HG03097 (cell line): ENCODE measurements at regions not wholly inside any gene's neighbourhood (a gene's known extent, or its start where the extent isn't known, plus 50 kb on each side); places are given as distances from the start of the nearest gene placed in this dataset.

ENCODE experiments used
- ATAC-seq: cut with Tn5 transposase; IDR thresholded peaks from one replicate; pipeline ENCODE4 v1.9.1; 2021; ENCODE audit not compliant: unreplicated experiment, low FRiP score

GRCh38 chr5:114010362-114010761, 351.5 kb upstream of the KCNN2 start:
- no peak for ATAC-seq

DNA sequence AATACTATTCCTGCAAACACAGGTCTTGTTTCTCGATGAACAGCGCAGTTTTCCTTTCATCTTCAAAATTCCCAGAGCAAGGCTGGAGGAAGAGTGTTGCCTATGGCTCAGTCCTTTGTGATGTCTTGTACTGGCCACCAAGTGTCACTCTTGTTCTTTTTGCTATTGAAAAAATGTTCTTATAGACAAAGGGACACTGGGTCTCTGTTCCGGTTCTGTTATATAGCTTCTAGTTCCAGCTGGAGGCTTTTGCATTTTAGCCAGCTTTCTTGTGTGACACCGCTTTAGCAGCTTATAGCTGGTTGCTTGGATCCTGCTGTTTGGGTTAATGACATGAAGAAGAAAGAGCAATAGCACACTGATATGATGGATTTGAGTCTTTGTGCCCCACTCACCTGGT, 343.7 kb upstream of the KCNN2 start:
- no peak for ATAC-seq

- ATAC-seq, result no peak
Observed at GRCh38 chr5:114038756-114039155, 323.1 kb upstream of the KCNN2 start.

DNA sequence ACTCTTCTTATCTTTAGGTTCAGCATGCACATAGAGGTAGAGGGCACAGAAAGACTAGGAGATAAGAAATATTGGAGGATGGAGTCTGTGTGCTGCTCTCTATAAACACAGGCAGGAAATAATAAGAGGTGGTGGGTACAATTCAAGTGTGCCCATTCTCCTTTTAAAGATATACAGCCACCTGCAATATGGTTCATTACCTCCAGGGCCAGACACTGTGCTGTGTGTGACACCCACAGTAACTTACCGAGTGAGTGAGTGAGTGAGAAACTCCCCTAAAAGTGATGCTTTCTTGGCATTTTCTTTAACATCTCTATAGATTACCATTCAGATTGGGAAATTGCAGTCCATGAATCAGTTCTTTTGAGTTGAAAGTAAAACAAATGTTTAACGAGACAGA, 311.8 kb upstream of the KCNN2 start:
- ATAC-seq, result no peak

DNA sequence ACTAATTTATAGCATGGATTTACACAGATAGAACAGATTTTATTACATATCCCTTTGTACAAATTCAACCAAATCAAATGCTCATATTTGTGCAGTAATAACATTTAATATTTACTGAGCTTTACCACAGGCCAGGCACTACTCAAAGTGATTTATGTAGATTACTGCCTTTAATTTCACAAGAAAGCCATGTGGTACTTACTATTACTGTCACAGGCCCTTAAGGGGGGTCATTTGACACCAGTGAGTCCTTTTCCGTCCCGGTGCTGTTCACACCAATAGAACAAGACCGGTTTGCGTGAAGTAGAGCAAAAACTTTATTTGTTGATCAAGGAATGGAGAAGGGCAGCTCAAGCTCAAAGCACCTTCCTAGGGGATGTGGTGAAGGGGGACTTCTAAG, 308.5 kb upstream of the KCNN2 start:
- no peak for ATAC-seq

DNA sequence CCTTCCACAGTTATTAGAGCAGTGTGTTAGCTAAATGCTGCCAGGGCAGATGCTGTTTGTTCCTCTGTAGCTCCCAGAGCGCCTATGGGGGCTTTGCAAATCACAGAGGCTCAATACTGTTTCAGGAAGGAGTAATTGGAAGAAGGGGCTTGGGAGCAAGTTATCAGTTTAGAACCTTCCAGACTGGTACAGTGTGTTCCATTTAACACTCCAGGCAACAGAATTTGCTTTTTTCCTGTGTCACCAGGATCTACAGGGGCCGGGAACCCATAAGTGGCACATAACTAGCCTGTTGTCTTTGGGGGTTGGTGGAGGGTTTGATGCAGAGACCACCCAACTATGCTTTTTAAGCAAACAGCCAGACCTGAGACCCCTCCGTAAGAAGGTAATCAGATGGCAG, 307.3 kb upstream of the KCNN2 start:
- ATAC-seq, result no peak

GRCh38 chr5:114055318-114056184, 306.3 kb upstream of the KCNN2 start:
- no peak for ATAC-seq

GRCh38 chr5:114056185-114056538, 305.7 kb upstream of the KCNN2 start:
- ATAC-seq, result no peak

- no peak for ATAC-seq
Observed at GRCh38 chr5:114060866-114061265, 301.0 kb upstream of the KCNN2 start.

DNA sequence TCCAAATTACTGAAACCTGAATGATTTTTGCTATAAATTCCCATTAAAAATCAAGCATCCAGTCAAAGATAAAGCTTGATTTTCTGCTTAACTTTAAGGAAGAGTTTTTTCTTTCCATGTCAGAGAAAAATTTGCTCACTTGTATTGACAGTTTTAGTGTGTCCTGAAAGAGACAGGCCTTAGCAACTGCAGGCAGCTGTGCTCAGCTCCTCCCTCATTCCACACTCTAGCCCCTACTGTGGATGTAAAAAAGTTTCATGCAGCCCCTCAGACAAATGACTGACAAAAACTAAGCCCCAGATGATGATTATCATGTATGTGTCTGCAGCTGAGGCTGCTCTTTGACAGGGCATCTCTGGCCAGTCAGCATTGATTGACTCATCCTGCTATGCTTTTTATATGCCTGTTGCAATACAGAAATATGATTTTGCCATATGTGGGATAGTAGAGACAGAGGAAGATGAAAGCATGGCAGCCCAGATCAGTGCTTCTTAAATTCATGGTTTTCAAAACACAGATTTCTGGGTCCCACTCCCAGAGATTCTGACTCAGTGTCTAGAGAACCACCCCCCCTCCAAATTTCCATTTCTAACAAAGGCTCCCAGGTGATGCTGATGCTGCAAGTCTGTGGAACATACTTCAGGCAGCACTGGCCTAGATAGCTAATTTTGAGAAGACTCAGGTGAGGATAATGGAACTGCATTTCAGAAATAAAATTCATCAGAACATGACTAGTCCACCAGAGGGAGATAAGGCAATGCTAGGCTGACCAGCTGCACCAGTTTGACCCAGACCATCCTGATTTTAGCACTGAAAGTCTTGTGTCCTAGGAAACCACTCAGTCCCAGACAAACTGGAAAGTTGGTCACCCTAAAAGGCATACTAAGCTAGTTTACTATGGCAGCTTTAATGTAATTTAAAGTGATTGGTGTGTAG, 298.7 kb upstream of the KCNN2 start:
- ATAC-seq, result no peak

GRCh38 chr5:114065912-114066311, 296.0 kb upstream of the KCNN2 start:
- ATAC-seq, result no peak

GRCh38 chr5:114070093-114070722, 291.7 kb upstream of the KCNN2 start:
- ATAC-seq, result no peak

GRCh38 chr5:114089259-114089658, 272.6 kb upstream of the KCNN2 start:
- no peak for ATAC-seq

- ATAC-seq, result no peak
Observed at GRCh38 chr5:114097570-114097969, 264.3 kb upstream of the KCNN2 start.

GRCh38 chr5:114099161-114099560, 262.7 kb upstream of the KCNN2 start:
- no peak for ATAC-seq

- ATAC-seq, result no peak
Observed at GRCh38 chr5:114101153-114101552, 260.7 kb upstream of the KCNN2 start.

DNA sequence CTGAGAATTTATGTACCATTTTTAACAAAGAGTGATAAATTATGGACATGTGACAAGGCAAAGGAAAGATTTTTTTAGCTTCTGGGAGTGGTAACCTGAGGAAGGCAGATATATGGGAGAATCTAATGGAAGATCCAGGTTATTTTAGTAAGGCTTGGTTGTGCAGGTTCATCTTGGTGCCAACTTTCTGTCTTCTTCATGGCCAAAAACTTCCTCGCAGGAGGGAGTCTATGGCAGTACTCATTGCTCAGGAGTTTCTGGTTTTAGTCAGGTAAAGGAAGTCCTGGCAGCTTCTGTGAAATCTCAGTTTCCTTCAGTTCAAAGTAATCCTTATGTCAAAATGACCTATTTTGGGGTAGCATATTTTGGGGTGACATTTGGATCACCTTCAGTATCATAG, 248.3 kb upstream of the KCNN2 start:
- ATAC-seq, result no peak

DNA sequence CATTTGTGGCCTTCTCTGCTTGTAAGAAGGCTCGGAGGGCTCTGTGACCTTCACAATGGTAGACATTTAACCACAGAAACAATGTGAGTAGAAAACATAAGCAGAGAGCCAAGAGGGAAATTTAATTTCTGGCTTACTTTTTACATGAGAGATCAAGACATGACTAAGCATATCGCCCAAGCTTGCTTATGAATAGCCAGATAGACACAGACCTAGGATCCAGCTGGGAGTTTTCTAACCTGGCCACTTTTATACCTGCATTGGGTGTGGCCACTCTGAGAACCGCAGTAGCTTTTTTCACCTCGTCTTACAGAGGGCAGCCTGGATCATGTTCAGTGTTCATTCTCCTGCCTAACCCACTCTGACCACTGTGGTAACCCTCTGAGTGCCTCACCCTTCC, 244.9 kb upstream of the KCNN2 start:
- no peak for ATAC-seq

- no peak for ATAC-seq
Observed at GRCh38 chr5:114118511-114118910, 243.4 kb upstream of the KCNN2 start.

- ATAC-seq, result no peak
Observed at GRCh38 chr5:114120166-114120565, 241.7 kb upstream of the KCNN2 start.

GRCh38 chr5:114122852-114123251, 239.0 kb upstream of the KCNN2 start:
- no peak for ATAC-seq
